Activated CD4-positive, alpha-beta T cell treated with anti-CD3 and anti-CD28 coated beads for 36 hours (primary cell): ENCODE measurements at regions not wholly inside any gene's neighbourhood (a gene's known extent, or its start where the extent isn't known, plus 50 kb on each side); places are given as distances from the start of the nearest gene placed in this dataset.
"Not testable (repeated sequence)": the region's sequence is repeated elsewhere in the genome, so short reads cannot be mapped to it uniquely, and the experiment has no call there.

Experiments
- ATAC-seq: fragments of 200-7000 bp; cut with Tn5 transposase; one replicate; pipeline ENCODE4 v1.10.0; 2021; ENCODE audit warnings: mild to moderate bottlenecking, moderate library complexity
- CTCF ChIA-PET: fragments of 350-600 bp; sonication (Branson Sonifier 250); formaldehyde crosslinking; loops from one replicate; lab custom pipeline; 2021; ENCODE audit warnings: antibody characterized with exemption; lab: Charles Lee
- POLR2A ChIA-PET: fragments of 350-600 bp; sonication (Branson Sonifier 250); formaldehyde crosslinking; loops from one replicate; lab custom pipeline; 2021; ENCODE audit warnings: antibody characterized with exemption, inconsistent platforms; lab: Charles Lee
- DNase-seq: peaks from one replicate; pipeline ENCODE4 v3.0.0-alpha.2; 2020
- H3K27ac Mint-ChIP-seq: one replicate; pipeline ENCODE4 v1.8.0; 2021; ENCODE audit warnings: mixed read lengths
- H3K27me3 Mint-ChIP-seq: one replicate; pipeline ENCODE4 v1.8.0; 2021; ENCODE audit warnings: mixed read lengths
- H3K36me3 Mint-ChIP-seq: one replicate; pipeline ENCODE4 v1.8.0; 2021; ENCODE audit warnings: low read depth, mixed read lengths
- H3K4me1 Mint-ChIP-seq: one replicate; pipeline ENCODE4 v1.8.0; 2021; ENCODE audit warnings: mixed read lengths
- H3K4me3 Mint-ChIP-seq: one replicate; pipeline ENCODE4 v1.8.0; 2021; ENCODE audit warnings: mild to moderate bottlenecking, moderate library complexity, mixed read lengths
- H3K9me3 Mint-ChIP-seq: one replicate; pipeline ENCODE4 v1.8.0; 2021; ENCODE audit warnings: low read depth, mixed read lengths
- intact Hi-C, 2 experiments: fragments of 100-400 bp; cut with DNase I in 1 of 2; cut with micrococcal nuclease in 1 of 2; formaldehyde crosslinking; loops; one replicate each; pipeline versions ENCODE4 v1.14.2 to v1.15.1; 2022 to 2024; cut with DNase I, micrococcal nuclease

DNA sequence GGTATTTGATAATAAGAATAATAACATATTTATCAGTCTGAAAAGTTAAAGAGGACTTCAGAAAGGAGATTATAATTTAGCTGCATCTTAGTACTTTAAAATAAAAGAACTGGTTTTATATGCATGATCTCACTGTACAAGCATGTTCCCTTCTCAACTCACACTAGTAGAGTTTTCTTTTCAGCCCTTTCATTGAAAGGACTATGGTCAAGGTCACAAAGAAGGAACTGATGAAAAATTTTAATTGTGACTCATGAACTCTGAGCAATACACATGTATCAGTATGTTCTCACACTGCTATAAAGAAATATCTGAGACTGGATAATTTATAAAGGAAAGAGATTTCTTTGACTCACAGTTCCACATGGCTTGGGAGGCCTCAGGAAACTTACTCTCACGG, 73.7 kb upstream of the NDST4 start:
- Mint-ChIP-seq H3K4me3 (no peak overlapping the region), H3K27me3 (no peaks in the 10 kb centered on the region), H3K36me3 (no peaks in the 10 kb centered on the region), H3K27ac (no peak overlapping the region), H3K9me3 (no peaks in the 10 kb centered on the region), H3K4me1 (no peaks in the 10 kb centered on the region)
- no peak for ATAC-seq
- POLR2A ChIA-PET, result no interaction called here
- no peak for DNase-seq
- CTCF ChIA-PET, result no interaction called here
- intact Hi-C loops, result no loop called here

DNA sequence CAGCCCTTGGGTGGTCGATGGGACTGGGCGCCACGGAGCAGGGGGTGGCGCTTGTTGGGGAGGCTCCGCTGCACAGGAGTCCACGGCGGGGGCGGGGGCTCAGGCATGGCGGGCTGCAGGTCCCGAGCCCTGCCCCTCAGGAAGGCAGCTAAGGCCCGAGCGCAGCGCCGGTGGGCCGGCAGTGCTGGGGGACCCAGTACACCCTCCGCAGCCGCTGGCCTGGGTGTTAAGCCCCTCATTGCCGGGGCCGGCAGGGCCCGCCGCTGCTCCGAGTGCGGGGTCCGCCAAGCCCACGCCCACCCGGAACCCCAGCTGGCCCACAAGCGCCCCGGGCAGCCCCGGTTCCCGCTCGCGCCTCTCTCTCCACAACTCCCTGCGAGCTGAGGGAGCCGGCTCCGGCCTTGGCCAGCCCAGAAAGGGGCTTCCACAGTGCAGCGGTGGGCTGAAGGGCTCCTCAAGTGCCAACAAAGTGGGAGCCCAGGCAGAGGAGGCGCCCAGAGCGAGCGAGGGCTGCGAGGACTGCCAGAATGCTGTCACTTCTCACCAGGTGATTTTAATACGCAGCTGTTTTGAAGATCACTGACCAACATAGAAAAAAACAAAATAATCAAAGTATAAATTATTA, 66.1 kb upstream of the NDST4 start:
- H3K9me3 Mint-ChIP-seq, ATAC-seq, POLR2A ChIA-PET, H3K27ac Mint-ChIP-seq, DNase-seq, H3K4me3 Mint-ChIP-seq, H3K27me3 Mint-ChIP-seq, H3K4me1 Mint-ChIP-seq, H3K36me3 Mint-ChIP-seq, intact Hi-C loops, CTCF ChIA-PET: not testable (repeated sequence)

DNA sequence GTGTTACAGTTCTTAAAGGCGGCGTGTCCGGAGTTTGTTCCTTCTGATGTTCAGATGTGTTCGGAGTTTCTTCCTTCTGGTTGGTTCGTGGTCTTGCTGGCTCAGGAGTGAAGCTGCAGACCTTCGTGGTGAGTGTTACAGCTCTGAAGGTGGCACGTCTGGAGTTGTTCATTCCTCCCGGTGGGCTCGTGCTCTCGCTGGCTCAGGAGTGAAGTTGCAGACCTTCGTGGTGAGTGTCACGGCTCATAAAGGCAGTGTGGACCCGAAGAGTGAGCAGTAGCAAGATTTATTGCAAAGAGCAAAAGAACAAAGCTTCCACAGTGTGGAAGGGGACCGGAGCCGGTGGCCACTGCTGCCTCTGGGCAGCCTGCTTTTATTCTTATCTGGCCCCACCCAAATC, 65.3 kb upstream of the NDST4 start:
- H3K4me1 Mint-ChIP-seq, H3K9me3 Mint-ChIP-seq, H3K27ac Mint-ChIP-seq, H3K36me3 Mint-ChIP-seq, H3K27me3 Mint-ChIP-seq, H3K4me3 Mint-ChIP-seq, ATAC-seq, DNase-seq, intact Hi-C loops: not testable (repeated sequence)
- ChIA-PET CTCF (interaction anchor here (1.3 kb wide), 1 partner anchor 9 kb away, joined by 4 read pairs; no protein-coding TSS in a partner anchor), POLR2A (interaction anchor here (0.6 kb wide), 1 partner anchor 40 kb away, joined by 4 read pairs; no protein-coding TSS in a partner anchor)

DNA sequence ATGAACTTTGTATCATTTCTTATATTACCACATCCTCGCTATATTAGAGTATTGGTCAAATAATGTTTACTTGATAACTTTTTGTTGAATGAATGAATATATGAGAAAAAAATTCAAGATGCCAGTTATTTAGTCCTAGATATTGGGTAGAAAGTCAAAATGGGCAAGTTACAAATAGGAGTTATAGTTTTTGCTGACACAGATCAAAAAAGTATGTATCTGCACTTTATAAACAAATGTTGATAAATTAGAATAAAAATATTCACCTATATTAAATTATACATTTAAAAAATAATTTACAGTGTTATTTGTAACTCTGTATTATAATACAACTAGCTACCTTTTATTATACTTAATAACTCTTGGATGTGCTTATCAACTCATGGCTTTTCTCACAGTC, 57.8 kb upstream of the NDST4 start:
- DNase-seq, result no peak
- POLR2A ChIA-PET, result no interaction called here

DNA sequence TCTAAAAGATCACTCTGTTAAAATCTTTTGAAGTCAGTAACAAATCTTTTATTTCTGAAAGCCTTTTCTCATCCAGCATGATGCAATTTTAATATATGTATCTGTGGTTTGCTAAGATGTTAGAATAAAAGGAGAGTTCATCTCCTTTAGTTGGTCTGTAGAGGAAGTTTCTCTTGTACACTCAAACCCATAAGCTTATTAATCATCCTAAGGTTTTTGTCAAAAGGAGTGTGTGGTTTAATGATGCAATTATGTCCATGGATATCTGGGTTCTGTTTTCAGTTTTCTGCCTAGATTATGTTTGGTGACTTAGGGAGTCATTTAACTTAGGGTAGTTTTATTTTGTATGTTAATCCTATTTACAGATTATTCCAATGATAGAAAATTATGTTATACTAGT, 52.1 kb upstream of the NDST4 start:
- DNase-seq (no peak), ATAC-seq (no peak)
- H3K9me3 Mint-ChIP-seq, result peaks cover 5% of the 10 kb centered on the region
- H3K36me3 Mint-ChIP-seq, result no peaks in the 10 kb centered on the region
- no peak overlapping the region for H3K4me3 Mint-ChIP-seq
- H3K27ac Mint-ChIP-seq, result no peak overlapping the region
- ChIA-PET CTCF (no interaction called here), POLR2A (no interaction called here)
- H3K4me1 Mint-ChIP-seq, result no peaks in the 10 kb centered on the region
- intact Hi-C loops, result no loop called here
- H3K27me3 Mint-ChIP-seq, result no peaks in the 10 kb centered on the region

More for the DNA sequence above, 57.8 kb upstream of the NDST4 start:
- H3K27me3 Mint-ChIP-seq, result no peaks in the 10 kb centered on the region
- CTCF ChIA-PET, result no interaction called here
- no peak overlapping the region for H3K4me3 Mint-ChIP-seq
- no peaks in the 10 kb centered on the region for H3K36me3 Mint-ChIP-seq
- H3K27ac Mint-ChIP-seq, result no peak overlapping the region
- peaks cover 5% of the 10 kb centered on the region for H3K9me3 Mint-ChIP-seq
- no peak for ATAC-seq
- no peaks in the 10 kb centered on the region for H3K4me1 Mint-ChIP-seq
- intact Hi-C loops, result no loop called here
